DND-41 (cell line): ENCODE measurements at regions not wholly inside any gene's neighbourhood (a gene's known extent, or its start where the extent isn't known, plus 50 kb on each side); places are given as distances from the start of the nearest gene placed in this dataset.
A peak's percentile ranks its signal among the peaks of the same experiment; 100 is the strongest.

Experiments
- ATAC-seq: fragments of 200-7000 bp; cut with Tn5 transposase; 3 replicates; pipeline ENCODE4 v1.9.1; 2021; ENCODE audit warnings: low read depth; ENCODE audit not compliant: insufficient read depth
- DNase-seq: peaks from one replicate; pipeline ENCODE4 v3.0.0-alpha.2; 2020
- H2AFZ ChIP-seq: 2 replicates; pipeline ENCODE4 v1.6.0; 2012; ENCODE audit warnings: low read depth, low read length
- H3K27ac ChIP-seq: 2 replicates; pipeline ENCODE4 v1.5.1; 2012; ENCODE audit warnings: low read length, inconsistent platforms
- H3K27me3 ChIP-seq: fragments of 200-600 bp; sonication (generic); 2 replicates; pipeline ENCODE4 v1.6.0; 2012; ENCODE audit warnings: low read length, mild to moderate bottlenecking, inconsistent platforms; ENCODE audit not compliant: insufficient read depth, poor library complexity
- H3K36me3 ChIP-seq: 2 replicates; pipeline ENCODE4 v1.5.1; 2012; ENCODE audit warnings: low read length, inconsistent platforms; ENCODE audit not compliant: insufficient read depth
- H3K4me1 ChIP-seq: 2 replicates; pipeline ENCODE4 v1.5.1; 2012; ENCODE audit warnings: mild to moderate bottlenecking, low read length; ENCODE audit not compliant: insufficient read depth
- H3K4me2 ChIP-seq: 2 replicates; pipeline ENCODE4 v1.6.0; 2012; ENCODE audit warnings: mild to moderate bottlenecking, moderate library complexity, low read length, inconsistent platforms; ENCODE audit not compliant: insufficient read depth
- H3K4me3 ChIP-seq, 2 experiments: fragments of 200-600 bp in 1 of 2; shearing (Covaris generic) in 1 of 2; 2 replicates each; pipeline ENCODE4 v1.5.1; 2012 to 2016; ENCODE audit warnings: inconsistent platforms in 2 of 2, low read length in 2 of 2, mild to moderate bottlenecking in 2 of 2, low read depth in 1 of 2, moderate library complexity in 1 of 2
- H3K79me2 ChIP-seq: 2 replicates; pipeline ENCODE4 v1.6.0; 2012; ENCODE audit warnings: low read length, inconsistent platforms; ENCODE audit not compliant: insufficient read depth
- H3K9ac ChIP-seq: 2 replicates; pipeline ENCODE4 v1.6.0; 2012; ENCODE audit warnings: low read depth, mild to moderate bottlenecking, inconsistent platforms, low read length, moderate library complexity
- H3K9me3 ChIP-seq: 2 replicates; pipeline ENCODE4 v1.5.1; 2012; ENCODE audit warnings: low read length, moderate library complexity, mild to moderate bottlenecking, inconsistent platforms; ENCODE audit not compliant: insufficient read depth, severe bottlenecking
- H4K20me1 ChIP-seq: 2 replicates; pipeline ENCODE4 v1.6.0; 2012; ENCODE audit warnings: low read length; ENCODE audit not compliant: insufficient read depth
- EZH2 ChIP-seq: IDR thresholded peaks from 3 replicates; pipeline ENCODE4 v1.6.1; 2012; ENCODE audit warnings: borderline replicate concordance, low read depth, mild to moderate bottlenecking, moderate library complexity, low read length, inconsistent platforms; ENCODE audit not compliant: severe bottlenecking
- TF ChIP-seq, protein P1 (sequence below): IDR thresholded peaks from 2 replicates; pipeline ENCODE4 v1.5.1; 2012; ENCODE audit warnings: borderline replicate concordance, low read length, moderate library complexity, mild to moderate bottlenecking; ENCODE audit not compliant: poor library complexity, severe bottlenecking; ENCODE audit errors: extremely low read depth

- no peak overlapping the region for H2AFZ ChIP-seq
- H3K9ac ChIP-seq: no peak overlapping the region
- DNase-seq (no peak), ATAC-seq (no peak)
- H3K27ac ChIP-seq: no peak overlapping the region
- H3K9me3 ChIP-seq: no peaks in the 10 kb centered on the region
- peaks cover 45% of the 10 kb centered on the region for H3K27me3 ChIP-seq
- no peaks in the 10 kb centered on the region for H3K36me3 ChIP-seq
- peaks cover 4% of the 10 kb centered on the region; the same call in 1 of the 2 replicates for H4K20me1 ChIP-seq
- H3K79me2 ChIP-seq: no peaks in the 10 kb centered on the region
- no peak overlapping the region for H3K4me3 ChIP-seq
- TF ChIP-seq, protein P1, sequence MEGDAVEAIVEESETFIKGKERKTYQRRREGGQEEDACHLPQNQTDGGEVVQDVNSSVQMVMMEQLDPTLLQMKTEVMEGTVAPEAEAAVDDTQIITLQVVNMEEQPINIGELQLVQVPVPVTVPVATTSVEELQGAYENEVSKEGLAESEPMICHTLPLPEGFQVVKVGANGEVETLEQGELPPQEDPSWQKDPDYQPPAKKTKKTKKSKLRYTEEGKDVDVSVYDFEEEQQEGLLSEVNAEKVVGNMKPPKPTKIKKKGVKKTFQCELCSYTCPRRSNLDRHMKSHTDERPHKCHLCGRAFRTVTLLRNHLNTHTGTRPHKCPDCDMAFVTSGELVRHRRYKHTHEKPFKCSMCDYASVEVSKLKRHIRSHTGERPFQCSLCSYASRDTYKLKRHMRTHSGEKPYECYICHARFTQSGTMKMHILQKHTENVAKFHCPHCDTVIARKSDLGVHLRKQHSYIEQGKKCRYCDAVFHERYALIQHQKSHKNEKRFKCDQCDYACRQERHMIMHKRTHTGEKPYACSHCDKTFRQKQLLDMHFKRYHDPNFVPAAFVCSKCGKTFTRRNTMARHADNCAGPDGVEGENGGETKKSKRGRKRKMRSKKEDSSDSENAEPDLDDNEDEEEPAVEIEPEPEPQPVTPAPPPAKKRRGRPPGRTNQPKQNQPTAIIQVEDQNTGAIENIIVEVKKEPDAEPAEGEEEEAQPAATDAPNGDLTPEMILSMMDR: no peak
- no peak for TF ChIP-seq EZH2
- no peak overlapping the region for H3K4me2 ChIP-seq
- H3K4me1 ChIP-seq: no peaks in the 10 kb centered on the region
Measured at GRCh38 chr20:58128635-58129625, 99.5 kb downstream of the ANKRD60 start.

DNA sequence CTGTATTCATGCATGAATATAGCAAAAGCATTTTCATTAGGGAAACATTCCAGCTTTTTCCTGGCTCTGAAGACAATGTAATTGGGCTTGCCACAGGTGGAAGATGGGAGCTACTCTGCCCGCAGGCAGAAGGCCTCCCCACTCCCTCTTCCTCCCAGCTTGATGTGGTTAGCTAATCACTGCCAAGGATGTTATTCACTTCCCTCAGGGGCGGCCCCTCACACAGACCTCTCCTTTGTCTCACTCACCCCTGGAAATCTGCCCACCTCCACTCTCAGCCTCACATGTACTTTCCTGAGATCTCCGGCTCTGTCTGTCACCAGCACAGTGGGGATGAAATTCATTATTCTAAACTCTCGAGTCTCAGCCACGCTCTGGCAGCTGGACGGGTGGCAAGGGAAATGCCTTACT lies 100.7 kb downstream of the ANKRD60 start:
- H2AFZ ChIP-seq: no peak overlapping the region
- no peak overlapping the region for H3K27ac ChIP-seq
- no peak overlapping the region for H3K4me3 ChIP-seq
- H4K20me1 ChIP-seq: peaks cover 4% of the 10 kb centered on the region; the same call in 1 of the 2 replicates
- peaks cover 36% of the 10 kb centered on the region for H3K27me3 ChIP-seq
- H3K9me3 ChIP-seq: no peaks in the 10 kb centered on the region
- DNase-seq (peak; percentile 35), ATAC-seq (peak; percentile 75)
- TF ChIP-seq EZH2: no peak
- TF ChIP-seq, protein P1: no peak
- H3K36me3 ChIP-seq: no peaks in the 10 kb centered on the region
- H3K79me2 ChIP-seq: no peaks in the 10 kb centered on the region
- H3K9ac ChIP-seq: no peak overlapping the region
- no peaks in the 10 kb centered on the region for H3K4me1 ChIP-seq
- no peak overlapping the region for H3K4me2 ChIP-seq

DNA sequence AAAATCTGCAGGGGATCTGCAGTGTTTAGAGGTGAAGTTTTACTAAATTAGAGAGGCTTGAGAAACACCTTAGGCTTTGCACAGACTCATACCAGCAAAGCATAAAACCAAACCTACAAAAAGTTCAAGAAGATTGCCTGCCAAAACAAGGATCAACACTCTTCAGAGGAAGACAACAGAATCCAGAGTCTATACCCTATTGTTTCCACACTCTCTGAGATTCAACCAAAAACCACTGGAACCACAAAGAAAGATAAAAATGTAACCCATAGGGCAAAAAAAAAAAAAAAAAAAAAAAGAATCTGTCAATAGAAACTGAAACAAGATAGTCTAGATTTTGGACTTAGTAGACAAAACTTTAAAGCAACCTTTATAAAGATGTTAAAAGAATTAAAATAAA lies 102.7 kb downstream of the ANKRD60 start:
- H2AFZ ChIP-seq: no peak overlapping the region
- peaks cover 25% of the 10 kb centered on the region for H3K27me3 ChIP-seq
- DNase-seq (no peak), ATAC-seq (no peak)
- H3K36me3 ChIP-seq: no peaks in the 10 kb centered on the region
- no peak overlapping the region for H3K9ac ChIP-seq
- TF ChIP-seq, protein P1: no peak
- no peak for TF ChIP-seq EZH2
- no peak overlapping the region for H3K27ac ChIP-seq
- no peaks in the 10 kb centered on the region for H3K9me3 ChIP-seq
- H3K4me2 ChIP-seq: no peak overlapping the region
- H4K20me1 ChIP-seq: 0 out of 2 replicates have a peak, but pooled peaks cover 4% of the 10 kb centered on the region
- no peaks in the 10 kb centered on the region for H3K79me2 ChIP-seq
- no peaks in the 10 kb centered on the region for H3K4me1 ChIP-seq
- no peak overlapping the region for H3K4me3 ChIP-seq
